Activated CD4-positive, CD25-positive, alpha-beta regulatory T cell treated with anti-CD3 and anti-CD28 coated beads, Interleukin-2, amount 50 U/mL, for 24 hours (primary cell): ENCODE measurements at regions not wholly inside any gene's neighbourhood (a gene's known extent, or its start where the extent isn't known, plus 50 kb on each side); places are given as distances from the start of the nearest gene placed in this dataset.

Experiments used
- ATAC-seq, 2 donors: fragments of 150-1000 bp; cut with Tn5 transposase; one replicate each; pipeline ENCODE4 v1.10.0; 2021; ENCODE audit warnings: mild to moderate bottlenecking in 1 of 2, moderate library complexity in 1 of 2

GRCh38 chr19:31223740-31224534 lies 125.3 kb downstream of the TSHZ3 start:
- ATAC-seq = no peak

GRCh38 chr19:31220540-31220939 lies 128.7 kb downstream of the TSHZ3 start:
- peak; percentile 79 to 86 for ATAC-seq

- ATAC-seq = peak; percentile 69
These were observed 134.2 kb downstream of the TSHZ3 start for GRCh38 chr19:31214997-31215396.

- peak; percentile 96 to 98 for ATAC-seq
These were observed 135.2 kb downstream of the TSHZ3 start for GRCh38 chr19:31214086-31214485.

GRCh38 chr19:31211088-31211487 lies 138.1 kb downstream of the TSHZ3 start:
- ATAC-seq = no peak

- no peak for ATAC-seq
These were observed 143.2 kb downstream of the TSHZ3 start for GRCh38 chr19:31205887-31206518.

- ATAC-seq = no peak
These were observed 145.1 kb downstream of the TSHZ3 start for GRCh38 chr19:31204115-31204514.

GRCh38 chr19:31185261-31185660 lies 164.0 kb downstream of the TSHZ3 start:
- no peak for ATAC-seq

- no peak for ATAC-seq
These were observed 167.7 kb downstream of the TSHZ3 start for GRCh38 chr19:31181535-31181934.

GRCh38 chr19:31180907-31181306 lies 168.3 kb downstream of the TSHZ3 start:
- ATAC-seq = no peak

GRCh38 chr19:31179471-31179852 lies 169.8 kb downstream of the TSHZ3 start:
- no peak for ATAC-seq

GRCh38 chr19:31178833-31179470 lies 170.3 kb downstream of the TSHZ3 start:
- no peak for ATAC-seq

- no peak for ATAC-seq
These were observed 172.0 kb downstream of the TSHZ3 start for GRCh38 chr19:31177246-31177645.

- no peak for ATAC-seq
These were observed 173.5 kb downstream of the TSHZ3 start for GRCh38 chr19:31175564-31176348.

GRCh38 chr19:31174948-31175347 lies 174.3 kb downstream of the TSHZ3 start:
- ATAC-seq = no peak

GRCh38 chr19:31173991-31174390 lies 175.2 kb downstream of the TSHZ3 start:
- ATAC-seq = no peak

- no peak for ATAC-seq
These were observed 177.3 kb downstream of the TSHZ3 start for GRCh38 chr19:31171936-31172335.

- no peak for ATAC-seq
These were observed 179.2 kb downstream of the TSHZ3 start for GRCh38 chr19:31170046-31170445.

- ATAC-seq = no peak
These were observed 181.1 kb downstream of the TSHZ3 start for GRCh38 chr19:31168106-31168625.

- no peak for ATAC-seq
These were observed 181.5 kb downstream of the TSHZ3 start for GRCh38 chr19:31167690-31168089.

GRCh38 chr19:31166206-31166605 lies 183.0 kb downstream of the TSHZ3 start:
- no peak for ATAC-seq

- no peak for ATAC-seq
These were observed 184.4 kb downstream of the TSHZ3 start for GRCh38 chr19:31164791-31165251.
